Heart right ventricle (tissue), 16 donors: ENCODE measurements at regions not wholly inside any gene's neighbourhood (a gene's known extent, or its start where the extent isn't known, plus 50 kb on each side); places are given as distances from the start of the nearest gene placed in this dataset.

Experiments used
- ATAC-seq, 8 donors: fragments of 200-7000 bp; cut with Tn5 transposase; one replicate each; pipeline ENCODE4 v1.9.1; 2020; ENCODE audit warnings: mild to moderate bottlenecking in 8 of 8, moderate library complexity in 8 of 8, moderate number of reproducible peaks in 1 of 8
- DNase-seq, 2 donors: peaks; one replicate each; pipeline ENCODE4 v3.0.0-alpha.2; 2020
- H3K27ac ChIP-seq, 10 donors: fragments of 200-600 bp; sonication (generic) in 2 of 10; one replicate each; pipeline versions ENCODE4 v1.5.0 to v1.8.0; 2020 to 2022; ENCODE audit warnings: mild to moderate bottlenecking in 3 of 10
- H3K27me3 ChIP-seq, 7 donors: fragments of 200-600 bp; one replicate each; pipeline ENCODE4 v1.8.0; 2021 to 2022; ENCODE audit warnings: mild to moderate bottlenecking in 2 of 7
- H3K36me3 ChIP-seq, 9 donors: fragments of 200-600 bp; sonication (generic) in 1 of 9; one replicate each; pipeline versions ENCODE4 v1.5.0 to v1.8.0; 2020 to 2022; ENCODE audit warnings: mild to moderate bottlenecking in 2 of 9
- H3K4me1 ChIP-seq, 9 donors: fragments of 200-600 bp; sonication (generic) in 1 of 9; one replicate each; pipeline versions ENCODE4 v1.5.0 to v1.8.0; 2020 to 2022; ENCODE audit warnings: mild to moderate bottlenecking in 4 of 9
- H3K4me3 ChIP-seq, 10 donors: fragments of 200-600 bp; sonication (generic) in 2 of 10; one replicate each; pipeline versions ENCODE4 v1.5.0 to v1.8.0; 2020 to 2022; ENCODE audit warnings: mild to moderate bottlenecking in 7 of 10, moderate library complexity in 2 of 10
- H3K9me3 ChIP-seq, 11 donors: fragments of 200-600 bp in 10 of 11; sonication (generic) in 2 of 11; one replicate each; pipeline versions ENCODE4 v1.5.0 to v1.8.0; 2013 to 2022; ENCODE audit warnings: mild to moderate bottlenecking in 2 of 11, control low read depth in 1 of 11, moderate library complexity in 1 of 11
- CTCF ChIP-seq, 9 donors: fragments of 200-600 bp; sonication (generic) in 2 of 9; IDR thresholded peaks; one replicate each; pipeline versions ENCODE4 v1.5.0 to v1.8.0; 2021 to 2022; ENCODE audit warnings: antibody characterized with exemption in 9 of 9, mild to moderate bottlenecking in 5 of 9, moderate library complexity in 1 of 9
- WGBS, 2 donors: extraction: QIAGEN DNeasy Blood & Tissue Kit; methylation state at CpG; one replicate each; pipeline ENCODE4 v1.1.7; 2013; ENCODE audit warnings: inconsistent platforms in 1 of 2; 5-methylcytosine and 5-hydroxymethylcytosine counted together
- intact Hi-C, 10 donors: fragments of 100-400 bp; cut with DNase I; formaldehyde crosslinking; loops; one replicate each; pipeline versions ENCODE4 v1.11.1 to v1.14.2; 2022
- donor health status: Arrhythmogenic right ventricular cardiomyopathy.
- donor health status: ischemic (EF 13 %, LVEDD 7.1; RV severe dilation, severe dysfunction).
- donor health status: healthy with polysubstance abuse.
- donor health status: DM: no; HTN: yes; CAD: no.
- donor health status: DM: no; HTN: no; CAD: no.
- donor health status: ischemic (EF 25% LVEDD 6.9; RV normal size, moderate dysfunction).
- donor health status: ischemic (EF 25% LVEDD 5.7; RV mildly dilated, moderate dysfunction).
- donor health status: healthy.
- donor health status: DM: yes; HTN: yes; CAD: no.
- donor health status: Ischemic cardiomyopathy.
- donor health status: ischemic (EF 35%, LVEDD 5.7; RV mildly dilated, moderate dysfunction).
- donor health status: nonischemic (EF 11% LVEDD 7.7; RV severe dilation, severe dysfunction).
- donor health status: DM: yes; HTN: yes; CAD: no.
- donor health status: PGD.
- donor health status: ischemic (EF 29% LVEDD 5.4; RV normal size, mild dysfunction).
- donor health status: nonischemic (EF 23%, LVEDD 6.1; RV moderate dilation, normal function).

GRCh38 chr5:18496041-18496440 is 861.8 kb downstream of the TAF11L14 start:
- Histone ChIP-seq H3K36me3 (no peaks in the 10 kb centered on the region), H3K4me1 (no peaks in the 10 kb centered on the region), H3K9me3 (peaks cover 0 to 27% (median 6%) of the 10 kb centered on the region in 11 donors), H3K27ac (no peak overlapping the region), H3K27me3 (no peaks in the 10 kb centered on the region), H3K4me3 (no peak overlapping the region)
- DNase-seq: no peak
- no peak for ATAC-seq
- no peak for TF ChIP-seq CTCF (IDR thresholded peaks at IDR 0.05)
- intact Hi-C loops: no loop called here

DNA sequence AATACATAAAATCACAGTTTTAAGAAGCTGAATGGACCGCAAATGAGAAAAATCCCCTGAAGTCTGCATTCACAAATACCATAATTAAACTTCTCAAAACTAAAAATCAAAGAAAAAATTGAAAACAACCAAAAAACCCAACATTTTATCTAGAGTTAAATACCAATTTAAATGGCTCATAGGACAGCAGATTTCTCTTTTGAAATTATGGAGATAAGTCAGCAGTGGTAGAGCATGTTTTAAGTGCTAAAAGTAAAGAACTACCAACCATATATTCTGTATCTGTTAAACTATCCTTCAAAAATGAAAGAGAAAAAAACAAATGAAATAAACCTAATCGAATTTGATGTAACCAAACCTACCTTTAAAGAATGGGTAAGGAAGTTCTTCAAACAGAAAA is 862.8 kb downstream of the TAF11L14 start:
- TF ChIP-seq CTCF (IDR thresholded peaks at IDR 0.05): no peak
- H3K27ac ChIP-seq: no peak overlapping the region
- H3K4me3 ChIP-seq: no peak overlapping the region
- intact Hi-C loops: no loop called here
- no peaks in the 10 kb centered on the region for H3K27me3 ChIP-seq
- H3K9me3 ChIP-seq: peaks cover 0 to 27% (median 6%) of the 10 kb centered on the region in 11 donors
- 53 to 68% methylated on average over 2 of the region's 2 CpGs for WGBS, 2 donors
- DNase-seq (no peak), ATAC-seq (no peak)
- H3K4me1 ChIP-seq: no peaks in the 10 kb centered on the region
- no peaks in the 10 kb centered on the region for H3K36me3 ChIP-seq

DNA sequence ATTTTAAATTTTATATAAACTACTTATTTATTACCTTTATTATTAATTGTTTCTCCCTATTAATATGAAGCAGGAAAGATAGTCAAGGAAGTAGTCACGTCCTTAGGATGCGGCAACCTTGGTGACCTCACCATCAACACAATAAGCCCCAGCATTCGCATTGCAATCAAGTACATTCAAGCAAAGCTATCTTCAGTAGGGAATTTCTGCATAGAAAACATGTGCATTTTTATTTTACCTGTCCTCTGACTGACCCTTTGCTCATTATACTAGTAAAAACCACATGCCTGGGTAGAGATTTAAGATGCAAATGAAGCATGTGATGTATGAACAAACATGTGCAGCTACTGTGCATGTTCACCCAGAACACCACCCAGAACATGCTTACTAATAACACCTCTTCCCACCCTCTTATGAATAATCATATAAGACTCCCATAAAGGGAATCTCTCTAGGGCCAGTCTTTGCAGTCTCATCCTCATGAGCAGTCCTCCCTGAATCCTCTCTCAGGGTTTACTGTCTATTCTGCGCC is 869.6 kb downstream of the TAF11L14 start:
- Histone ChIP-seq H3K9me3 (peaks cover 0 to 18% (median 0%) of the 10 kb centered on the region in 11 donors), H3K4me3 (no peak overlapping the region), H3K27ac (no peak overlapping the region), H3K27me3 (no peaks in the 10 kb centered on the region), H3K4me1 (no peaks in the 10 kb centered on the region), H3K36me3 (no peaks in the 10 kb centered on the region)
- intact Hi-C loops: no loop called here
- TF ChIP-seq CTCF (IDR thresholded peaks at IDR 0.05): no peak
- no peak for DNase-seq
- WGBS, 2 donors: 83 to 88% methylated on average over 4 of the region's 4 CpGs
- no peak for ATAC-seq

DNA sequence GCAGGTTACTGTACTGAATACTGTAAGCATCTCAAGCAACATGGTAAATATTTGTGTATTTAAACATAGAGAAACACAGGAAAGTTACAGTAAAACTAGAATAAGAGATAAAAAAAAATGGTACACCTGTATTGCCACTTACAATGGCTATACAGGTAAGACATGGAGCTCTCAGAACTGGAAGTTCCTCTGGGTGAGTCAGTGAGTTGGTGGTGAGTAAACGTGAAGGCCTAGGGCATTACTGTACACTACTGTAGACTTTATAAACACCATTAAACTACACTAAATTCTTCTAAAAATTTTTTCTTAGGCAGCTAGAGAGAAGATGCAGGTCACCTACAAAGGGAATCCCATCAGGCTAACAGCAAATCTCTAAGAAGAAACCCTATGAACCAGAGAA is 872.9 kb downstream of the TAF11L14 start:
- 71 to 80% methylated on average over 1 of the region's 1 CpG for WGBS, 2 donors
- intact Hi-C loops: no loop called here

More for the DNA sequence above, 872.9 kb downstream of the TAF11L14 start:
- Histone ChIP-seq H3K27ac (no peak overlapping the region), H3K36me3 (no peaks in the 10 kb centered on the region), H3K4me3 (no peak overlapping the region), H3K27me3 (no peaks in the 10 kb centered on the region), H3K9me3 (peaks cover 0 to 39% (median 3%) of the 10 kb centered on the region in 11 donors), H3K4me1 (no peaks in the 10 kb centered on the region)
- ATAC-seq: no peak
- DNase-seq: no peak
- TF ChIP-seq CTCF (IDR thresholded peaks at IDR 0.05): no peak
